BJ (cell line): ENCODE measurements at regions not wholly inside any gene's neighbourhood (a gene's known extent, or its start where the extent isn't known, plus 50 kb on each side); places are given as distances from the start of the nearest gene placed in this dataset.
A peak's percentile ranks its signal among the peaks of the same experiment; 100 is the strongest.

ENCODE experiments used
- CTCF ChIA-PET: fragments of 350-600 bp; formaldehyde crosslinking; extraction: SDS; loops from one replicate; lab custom pipeline; 2021; ENCODE audit warnings: antibody characterized with exemption, inconsistent platforms; lab: Yijun Ruan, JAX
- POLR2A ChIA-PET: fragments of 300-600 bp; sonication (Branson Sonifier 250); formaldehyde crosslinking; extraction: SDS; loops from one replicate; lab custom pipeline; 2021; ENCODE audit warnings: antibody characterized with exemption; lab: Charles Lee
- DNase-seq: peaks from one replicate; pipeline ENCODE4 v3.0.0-alpha.2; 2011; ENCODE audit warnings: low read depth
- H3K27me3 ChIP-seq: 2 replicates; pipeline ENCODE4 v1.6.0; 2011; ENCODE audit warnings: low read length; ENCODE audit not compliant: control insufficient read depth, insufficient read depth
- H3K36me3 ChIP-seq: 2 replicates; pipeline ENCODE4 v1.5.1; 2011; ENCODE audit warnings: low read length; ENCODE audit not compliant: control insufficient read depth, insufficient read depth
- H3K4me3 ChIP-seq: 2 replicates; pipeline ENCODE4 v1.5.1; 2011; ENCODE audit warnings: low read depth, mild to moderate bottlenecking, control low read depth, low read length
- CTCF ChIP-seq: IDR thresholded peaks from 2 replicates; pipeline ENCODE4 v1.5.1; 2011; ENCODE audit warnings: low read depth, mild to moderate bottlenecking, control low read depth, inconsistent platforms, low read length, moderate library complexity; ENCODE audit not compliant: insufficient read depth

GRCh38 chr11:115700981-115701875 is 197.0 kb upstream of the CADM1 start:
- ChIA-PET POLR2A (no interaction called here), CTCF (no interaction called here)
- Histone ChIP-seq H3K27me3 (no peaks in the 10 kb centered on the region; the same call in 1 of the 2 replicates), H3K36me3 (no peaks in the 10 kb centered on the region), H3K4me3 (no peak overlapping the region)
- TF ChIP-seq CTCF, result no peak
- DNase-seq, result no peak

GRCh38 chr11:115700496-115700895 is 196.3 kb upstream of the CADM1 start:
- no peak for DNase-seq
- Histone ChIP-seq H3K4me3 (no peak overlapping the region), H3K36me3 (no peaks in the 10 kb centered on the region), H3K27me3 (no peaks in the 10 kb centered on the region; the same call in 1 of the 2 replicates)
- POLR2A ChIA-PET, result no interaction called here
- TF ChIP-seq CTCF, result no peak
- CTCF ChIA-PET, result no interaction called here

GRCh38 chr11:115699733-115700132 is 195.5 kb upstream of the CADM1 start:
- H3K27me3 ChIP-seq, result no peaks in the 10 kb centered on the region; the same call in 1 of the 2 replicates
- DNase-seq, result peak; percentile 53
- no peak overlapping the region for H3K4me3 ChIP-seq
- no peak for TF ChIP-seq CTCF
- no peaks in the 10 kb centered on the region for H3K36me3 ChIP-seq
- POLR2A ChIA-PET, result interaction anchor here (0.6 kb wide), 2 partner anchors 237 to 1876 kb away, joined by 3 to 16 read pairs; no protein-coding TSS in a partner anchor
- CTCF ChIA-PET, result interaction anchor here (0.6 kb wide), 1 partner anchor 1726 kb away, joined by 3 read pairs; no protein-coding TSS in a partner anchor

- no peak for DNase-seq
These were observed 195.1 kb upstream of the CADM1 start for GRCh38 chr11:115699326-115699725.

More at GRCh38 chr11:115699326-115699725, 195.1 kb upstream of the CADM1 start:
- CTCF ChIA-PET, result interaction anchor here (0.6 kb wide), 1 partner anchor 1727 kb away, joined by 3 read pairs; no protein-coding TSS in a partner anchor
- no peak for TF ChIP-seq CTCF
- POLR2A ChIA-PET, result interaction anchor here (0.6 kb wide), 1 partner anchor 1876 kb away, joined by 16 read pairs; no protein-coding TSS in a partner anchor
- Histone ChIP-seq H3K4me3 (no peak overlapping the region), H3K36me3 (no peaks in the 10 kb centered on the region), H3K27me3 (no peaks in the 10 kb centered on the region; the same call in 1 of the 2 replicates)
